Small intestine (tissue), 7 donors: ENCODE measurements at regions not wholly inside any gene's neighbourhood (a gene's known extent, or its start where the extent isn't known, plus 50 kb on each side); places are given as distances from the start of the nearest gene placed in this dataset.

ENCODE experiments used
- DNase-seq, 2 donors: peaks; one replicate each; pipeline versions ENCODE4 v3.0.0 to v3.0.0-alpha.2; 2013
- FAIRE-seq: peaks from 2 replicates; lab custom pipeline; 2012; peaks lifted over from hg19 to GRCh38; lab: Jason Lieb, UNC
- H3K27ac ChIP-seq, 3 donors: one replicate each; pipeline ENCODE4 v1.5.1; 2013; ENCODE audit warnings: low read length in 2 of 3, mild to moderate bottlenecking in 2 of 3, control low read depth in 1 of 3, inconsistent platforms in 1 of 3, low read depth in 1 of 3, moderate library complexity in 1 of 3
- H3K27me3 ChIP-seq, 3 donors: one replicate each; pipeline ENCODE4 v1.6.1; 2013; ENCODE audit warnings: low read length in 3 of 3, inconsistent platforms in 1 of 3; ENCODE audit not compliant: control insufficient read depth in 3 of 3, insufficient read depth in 3 of 3
- H3K36me3 ChIP-seq, 3 donors: one replicate each; pipeline ENCODE4 v1.6.1; 2013; ENCODE audit warnings: low read length in 3 of 3, inconsistent platforms in 1 of 3, low read depth in 1 of 3, mild to moderate bottlenecking in 1 of 3, moderate library complexity in 1 of 3; ENCODE audit not compliant: control insufficient read depth in 3 of 3, insufficient read depth in 2 of 3
- H3K4me1 ChIP-seq, 3 donors: one replicate each; pipeline ENCODE4 v1.6.1; 2013; ENCODE audit warnings: low read length in 2 of 3, inconsistent platforms in 1 of 3, low read depth in 1 of 3, mild to moderate bottlenecking in 1 of 3, moderate library complexity in 1 of 3; ENCODE audit not compliant: control insufficient read depth in 3 of 3, insufficient read depth in 2 of 3
- H3K4me3 ChIP-seq, 3 donors: one replicate each; pipeline ENCODE4 v1.5.1; 2013; ENCODE audit warnings: low read length in 3 of 3, control low read depth in 1 of 3, inconsistent platforms in 1 of 3, low read depth in 1 of 3, mild to moderate bottlenecking in 1 of 3, moderate library complexity in 1 of 3
- H3K9me3 ChIP-seq, 2 donors: one replicate each; pipeline ENCODE4 v1.6.1; 2013; ENCODE audit warnings: low read depth in 1 of 2, low read length in 1 of 2; ENCODE audit not compliant: control insufficient read depth in 2 of 2, insufficient read depth in 1 of 2
- WGBS, 3 donors: extraction: QIAGEN DNeasy Blood & Tissue Kit; methylation state at CpG; one replicate each; pipeline ENCODE4 v1.1.7; 2013; 5-methylcytosine and 5-hydroxymethylcytosine counted together
- donor health status: healthy with polysubstance abuse.
- donor health status: control.
- donor health status: control.
- donor health status: Bipolar disorder and iron deficiency.
- donor health status: healthy.

DNA sequence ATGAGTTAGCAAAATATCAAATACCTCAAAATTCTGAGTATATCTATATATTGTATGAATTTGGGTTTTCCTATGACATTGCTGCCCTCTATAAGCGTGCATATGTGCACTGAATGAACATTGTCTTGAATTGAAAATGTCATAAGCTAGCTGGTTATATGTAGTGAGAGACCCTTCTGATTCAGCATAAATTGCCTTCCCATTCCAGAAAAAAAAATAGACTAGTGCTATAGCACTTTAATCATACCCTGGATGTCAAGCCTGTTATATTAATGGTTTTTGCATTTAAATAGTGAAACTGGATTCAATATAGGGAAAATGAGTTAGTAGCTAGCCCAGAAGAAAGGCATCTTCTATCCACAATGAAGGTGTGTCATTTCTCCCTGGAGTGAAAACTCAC, 265.1 kb downstream of the TUSC7 start:
- H3K36me3 ChIP-seq, result no peaks in the 10 kb centered on the region
- WGBS, 3 donors, result 41 to 70% (median 52%) methylated on average over 1 of the region's 1 CpG
- no peak for FAIRE-seq
- no peaks in the 10 kb centered on the region for H3K9me3 ChIP-seq
- DNase-seq, result no peak
- no peaks in the 10 kb centered on the region for H3K4me1 ChIP-seq
- no peaks in the 10 kb centered on the region for H3K27me3 ChIP-seq
- H3K4me3 ChIP-seq, result no peak overlapping the region
- H3K27ac ChIP-seq, result no peak overlapping the region

DNA sequence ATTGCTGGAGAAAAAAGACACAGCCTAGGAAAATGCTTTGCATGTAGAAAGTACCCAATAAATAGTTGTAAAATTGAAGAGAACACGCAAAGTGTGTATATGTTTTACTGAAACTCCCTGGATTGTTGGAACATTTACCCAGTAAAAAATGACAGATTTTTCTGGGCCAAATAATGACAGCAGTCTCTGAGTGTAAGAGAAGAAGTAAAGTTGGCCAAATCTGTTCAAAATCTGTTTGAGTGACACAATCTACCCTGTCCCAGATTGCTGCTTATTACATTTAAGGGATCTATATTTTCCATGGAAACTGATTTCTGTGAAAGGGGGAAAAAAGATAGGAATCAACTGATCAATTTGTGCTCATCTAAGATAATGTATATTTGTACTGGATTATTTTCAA, 267.9 kb downstream of the TUSC7 start:
- DNase-seq (no peak), FAIRE-seq (no peak)
- Histone ChIP-seq H3K27ac (no peak overlapping the region), H3K36me3 (no peaks in the 10 kb centered on the region), H3K4me3 (no peak overlapping the region), H3K27me3 (no peaks in the 10 kb centered on the region), H3K4me1 (no peaks in the 10 kb centered on the region), H3K9me3 (no peaks in the 10 kb centered on the region)
- WGBS, 3 donors, result 83 to 88% (median 85%) methylated on average over 1 of the region's 1 CpG

DNA sequence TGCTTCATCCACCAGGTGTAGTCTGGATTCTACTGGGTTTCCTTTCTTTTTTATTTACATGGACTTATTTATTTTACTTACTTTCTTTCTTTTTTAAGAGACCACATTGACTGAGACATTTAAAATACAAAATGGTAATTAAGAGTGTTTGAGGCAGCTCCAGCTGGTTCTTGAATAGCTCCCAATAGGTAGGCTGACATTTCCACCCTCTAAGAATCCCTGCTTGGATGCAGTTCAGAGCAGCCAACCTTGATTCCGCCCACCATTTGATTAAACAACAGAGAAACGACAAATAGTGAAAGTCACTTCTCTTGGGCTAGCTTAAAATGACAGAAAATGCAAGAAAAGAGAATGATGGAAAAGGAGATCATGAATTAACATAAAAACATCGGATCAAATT, 270.5 kb downstream of the TUSC7 start:
- DNase-seq (no peak), FAIRE-seq (no peak)
- WGBS, 3 donors, result 57 to 68% (median 67%) methylated on average over 3 of the region's 3 CpGs
- H3K36me3 ChIP-seq, result no peaks in the 10 kb centered on the region
- no peak overlapping the region for H3K4me3 ChIP-seq
- H3K27me3 ChIP-seq, result no peaks in the 10 kb centered on the region
- no peaks in the 10 kb centered on the region for H3K4me1 ChIP-seq
- no peak overlapping the region for H3K27ac ChIP-seq
- no peaks in the 10 kb centered on the region for H3K9me3 ChIP-seq

DNA sequence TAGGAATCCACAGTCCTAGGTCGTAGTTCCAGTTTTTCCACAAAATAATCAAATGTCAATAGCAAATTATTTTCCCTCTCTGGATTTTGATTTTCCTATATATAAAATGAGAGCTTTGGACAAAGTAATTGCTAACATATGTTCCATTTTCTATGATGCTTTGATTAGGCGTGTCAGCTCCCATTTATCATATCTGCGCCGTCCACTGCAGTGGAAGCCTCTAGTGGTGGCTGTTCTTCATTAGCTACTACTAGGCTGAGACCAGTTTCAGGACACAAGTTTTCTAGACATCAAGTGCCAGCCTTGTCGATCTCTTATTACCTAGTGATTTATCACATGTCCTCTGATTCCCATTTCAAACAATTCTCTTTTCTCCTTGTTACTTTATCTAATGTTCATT, 271.5 kb downstream of the TUSC7 start:
- no peaks in the 10 kb centered on the region for H3K27me3 ChIP-seq
- no peaks in the 10 kb centered on the region for H3K9me3 ChIP-seq
- no peaks in the 10 kb centered on the region for H3K4me1 ChIP-seq
- no peak for FAIRE-seq
- no peak for DNase-seq
- H3K27ac ChIP-seq, result no peak overlapping the region
- 76 to 84% (median 82%) methylated on average over 5 of the region's 5 CpGs for WGBS, 3 donors
- H3K4me3 ChIP-seq, result no peak overlapping the region
- H3K36me3 ChIP-seq, result no peaks in the 10 kb centered on the region

DNA sequence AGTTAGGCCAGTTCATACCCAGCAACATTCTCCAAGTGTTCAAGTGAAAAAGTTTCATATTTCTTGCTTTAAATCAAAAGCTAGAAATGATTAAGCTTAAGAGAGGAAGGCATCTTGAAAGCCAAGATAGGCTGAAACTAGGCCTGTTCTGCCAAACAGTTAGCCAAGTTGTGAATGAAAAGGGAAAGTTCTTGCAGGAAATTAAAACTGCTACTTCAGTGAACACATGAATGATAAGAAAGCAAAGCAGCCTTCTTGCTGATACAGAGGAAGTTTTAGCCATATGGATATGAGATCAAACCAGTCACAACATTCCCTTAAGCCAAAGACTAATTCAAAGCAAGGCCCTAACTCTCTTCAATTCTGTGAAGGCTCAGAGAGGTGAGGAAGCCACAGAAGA, 274.7 kb downstream of the TUSC7 start:
- no peak overlapping the region for H3K4me3 ChIP-seq
- H3K27me3 ChIP-seq, result no peaks in the 10 kb centered on the region
- no peaks in the 10 kb centered on the region for H3K4me1 ChIP-seq
- no peaks in the 10 kb centered on the region for H3K36me3 ChIP-seq
- no peak overlapping the region for H3K27ac ChIP-seq
- FAIRE-seq (no peak), DNase-seq (no peak)
- H3K9me3 ChIP-seq, result no peaks in the 10 kb centered on the region

DNA sequence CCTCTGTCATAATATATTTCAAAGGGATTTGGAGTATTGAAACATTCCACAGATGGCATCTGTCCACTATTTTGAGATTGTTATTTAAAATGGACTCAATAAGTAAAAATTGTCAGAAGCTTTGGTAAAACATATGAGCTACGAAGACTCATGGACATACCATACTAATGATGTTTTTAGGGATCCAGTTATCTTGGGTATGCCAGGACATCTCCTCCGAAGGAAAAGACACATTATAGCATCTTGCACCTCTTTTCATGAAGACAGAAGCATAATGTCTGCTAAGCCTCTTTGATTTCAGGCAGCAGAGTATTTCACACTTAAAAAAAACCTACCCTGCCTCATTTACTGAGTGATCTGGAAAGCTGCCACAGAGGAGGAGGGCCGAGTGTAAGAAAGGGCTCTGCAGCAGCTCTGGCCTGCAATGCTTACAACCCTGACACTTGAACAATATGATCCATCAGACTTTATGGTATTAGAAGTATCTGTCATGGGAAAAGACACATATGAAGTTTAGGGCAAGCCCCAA, 284.8 kb downstream of the TUSC7 start:
- no peaks in the 10 kb centered on the region for H3K4me1 ChIP-seq
- no peaks in the 10 kb centered on the region for H3K9me3 ChIP-seq
- no peak overlapping the region for H3K27ac ChIP-seq
- FAIRE-seq, result no peak
- DNase-seq, result no peak
- H3K27me3 ChIP-seq, result no peaks in the 10 kb centered on the region
- H3K36me3 ChIP-seq, result no peaks in the 10 kb centered on the region
- 69 to 76% (median 73%) methylated on average over 3 of the region's 3 CpGs for WGBS, 3 donors
- H3K4me3 ChIP-seq, result no peak overlapping the region

DNA sequence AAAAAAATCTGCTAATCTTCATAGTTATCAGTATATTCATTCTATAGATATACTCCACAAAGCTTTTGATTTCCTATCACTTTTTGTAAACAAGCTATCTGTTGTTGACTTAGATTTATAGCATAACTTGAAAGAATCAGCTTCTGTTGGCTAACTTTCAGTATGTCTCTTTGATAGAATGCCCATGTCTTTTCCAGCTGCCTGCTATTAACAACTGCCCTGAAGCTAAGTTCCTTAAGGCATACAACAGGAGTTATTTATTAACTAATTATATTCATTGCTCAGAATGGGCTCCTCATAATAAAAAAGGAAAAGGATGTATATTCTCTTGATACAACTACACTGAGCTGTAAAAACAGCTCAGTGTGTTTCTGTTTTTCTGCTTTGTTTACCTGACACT, 293.9 kb downstream of the TUSC7 start:
- FAIRE-seq (no peak), DNase-seq (peak in 1 of 2 donors; percentile 52)
- H3K36me3 ChIP-seq, result no peaks in the 10 kb centered on the region

DNA sequence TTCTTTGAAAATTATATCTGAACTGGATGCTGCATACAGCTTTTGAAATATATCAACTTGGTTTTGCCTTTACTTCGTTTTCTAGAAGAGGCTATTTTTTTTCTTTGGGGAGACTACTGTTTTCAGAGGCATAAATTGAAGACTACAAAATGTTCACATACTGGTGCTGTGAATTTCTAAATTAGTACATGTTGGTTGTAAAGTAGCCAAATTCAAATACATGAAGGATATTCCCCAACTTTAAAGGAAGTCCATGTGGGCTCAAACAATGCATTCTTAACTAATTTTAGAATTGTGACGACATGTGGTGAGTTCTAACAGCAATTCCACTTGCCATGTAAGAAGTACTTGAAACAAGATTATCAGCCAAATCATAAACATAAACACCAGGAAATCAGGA, 295.7 kb downstream of the TUSC7 start:
- peak overlapping the region in 1 of 3 donors; percentile 32 for H3K27ac ChIP-seq
- 54 to 66% (median 64%) methylated on average over 2 of the region's 2 CpGs for WGBS, 3 donors

More for the DNA sequence above, 293.9 kb downstream of the TUSC7 start:
- Histone ChIP-seq H3K4me1 (peaks cover 0 to 8% (median 0%) of the 10 kb centered on the region in 3 donors), H3K9me3 (no peaks in the 10 kb centered on the region), H3K4me3 (no peak overlapping the region), H3K27me3 (no peaks in the 10 kb centered on the region), H3K27ac (no peak overlapping the region)

DNA sequence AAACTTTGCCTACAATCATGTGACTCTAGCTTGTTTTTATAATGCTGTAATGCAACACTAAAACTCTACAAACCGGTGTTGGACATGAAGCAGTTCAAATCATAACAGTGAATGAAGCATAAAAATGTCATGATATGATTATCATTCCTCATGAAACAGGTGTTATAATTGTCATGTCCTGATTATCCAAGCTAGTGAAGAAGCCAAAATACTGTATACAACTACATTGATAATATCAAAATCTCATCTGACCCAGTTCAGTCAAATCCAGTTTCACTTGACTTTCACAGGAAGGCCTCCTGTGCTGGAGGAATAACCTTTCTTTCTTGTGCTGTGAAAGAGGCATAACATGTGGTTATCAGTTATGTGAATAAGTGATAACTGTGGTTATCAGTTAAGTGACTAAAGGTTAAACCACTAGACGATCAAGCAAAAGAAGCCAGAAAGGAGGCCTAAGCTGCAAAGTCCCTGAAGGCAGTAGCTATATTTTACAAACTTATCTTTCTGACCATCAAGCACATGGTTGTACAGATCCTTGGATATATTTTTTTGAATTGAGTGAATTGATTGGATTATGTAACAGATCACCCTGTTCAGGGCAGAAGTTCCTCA, 296.4 kb downstream of the TUSC7 start:
- peak overlapping the region in 1 of 3 donors; percentile 9 for H3K27ac ChIP-seq
- WGBS, 3 donors, result 13 to 53% (median 35%) methylated on average over 2 of the region's 2 CpGs
- H3K9me3 ChIP-seq, result no peaks in the 10 kb centered on the region
- peaks cover 0 to 8% (median 0%) of the 10 kb centered on the region in 3 donors for H3K4me1 ChIP-seq
- no peaks in the 10 kb centered on the region for H3K36me3 ChIP-seq
- DNase-seq, result peak; percentile 46 to 52
- no peak overlapping the region for H3K4me3 ChIP-seq
- FAIRE-seq, result no peak
- no peaks in the 10 kb centered on the region for H3K27me3 ChIP-seq

More for the DNA sequence above, 295.7 kb downstream of the TUSC7 start:
- H3K4me1 ChIP-seq, result peaks cover 0 to 8% (median 0%) of the 10 kb centered on the region in 3 donors
- DNase-seq, result no peak
- no peak overlapping the region for H3K4me3 ChIP-seq
- no peak for FAIRE-seq
- no peaks in the 10 kb centered on the region for H3K9me3 ChIP-seq
- no peaks in the 10 kb centered on the region for H3K36me3 ChIP-seq
- no peaks in the 10 kb centered on the region for H3K27me3 ChIP-seq
